Sciatic nerve (tissue), 2 donors: ENCODE measurements at regions not wholly inside any gene's neighbourhood (a gene's known extent, or its start where the extent isn't known, plus 50 kb on each side); places are given as distances from the start of the nearest gene placed in this dataset.

Experiments used
- ATAC-seq: fragments of 200-7000 bp; cut with Tn5 transposase; one replicate; pipeline ENCODE4 v1.9.1; 2020; ENCODE audit warnings: mild to moderate bottlenecking, moderate library complexity
- DNase-seq: peaks from one replicate; pipeline ENCODE4 v3.0.0-alpha.2; 2020; ENCODE audit warnings: low spot score
- intact Hi-C: fragments of 100-400 bp; cut with DNase I; formaldehyde crosslinking; loops from one replicate; pipeline ENCODE4 v1.14.2; 2022
- donor health status: DM: no; HTN: no; CAD: no.
- donor health status: DM: no; HTN: no; CAD: no.

- DNase-seq (no peak), ATAC-seq (no peak)
- intact Hi-C loops: no loop called here
Measured at GRCh38 chr20:17061715-17062114, 165.1 kb upstream of the PCSK2 start.

GRCh38 chr20:17062712-17063111, 164.1 kb upstream of the PCSK2 start:
- no peak for DNase-seq
- intact Hi-C loops: no loop called here
- no peak for ATAC-seq

GRCh38 chr20:17066902-17067301, 159.9 kb upstream of the PCSK2 start:
- intact Hi-C loops: no loop called here
- ATAC-seq: no peak
- DNase-seq: no peak

GRCh38 chr20:17068084-17068711, 158.6 kb upstream of the PCSK2 start:
- DNase-seq (no peak), ATAC-seq (no peak)
- intact Hi-C loops: no loop called here

GRCh38 chr20:17077030-17077429, 149.8 kb upstream of the PCSK2 start:
- no peak for DNase-seq
- no peak for ATAC-seq
- intact Hi-C loops: no loop called here

- no peak for DNase-seq
- ATAC-seq: no peak
- intact Hi-C loops: no loop called here
Measured at GRCh38 chr20:17083738-17084137, 143.1 kb upstream of the PCSK2 start.

- DNase-seq (no peak), ATAC-seq (no peak)
- intact Hi-C loops: no loop called here
Measured at GRCh38 chr20:17084909-17085308, 141.9 kb upstream of the PCSK2 start.

GRCh38 chr20:17093782-17094181, 133.1 kb upstream of the PCSK2 start:
- no peak for ATAC-seq
- intact Hi-C loops: no loop called here
- DNase-seq: no peak

- ATAC-seq (no peak), DNase-seq (no peak)
- intact Hi-C loops: no loop called here
Measured at GRCh38 chr20:17097603-17098002, 129.2 kb upstream of the PCSK2 start.

- no peak for ATAC-seq
- DNase-seq: no peak
- intact Hi-C loops: no loop called here
Measured at GRCh38 chr20:17100506-17100905, 126.3 kb upstream of the PCSK2 start.

GRCh38 chr20:17107127-17107526, 119.7 kb upstream of the PCSK2 start:
- ATAC-seq: no peak
- no peak for DNase-seq
- intact Hi-C loops: no loop called here

GRCh38 chr20:17108896-17109295, 117.9 kb upstream of the PCSK2 start:
- no peak for DNase-seq
- intact Hi-C loops: no loop called here
- ATAC-seq: no peak

- ATAC-seq: no peak
- intact Hi-C loops: no loop called here
- no peak for DNase-seq
Measured at GRCh38 chr20:17109307-17109706, 117.5 kb upstream of the PCSK2 start.

- intact Hi-C loops: no loop called here
- no peak for DNase-seq
Measured at GRCh38 chr20:17128206-17128605, 98.6 kb upstream of the PCSK2 start.

GRCh38 chr20:17129089-17129488, 97.8 kb upstream of the PCSK2 start:
- ATAC-seq: no peak
- intact Hi-C loops: no loop called here
- DNase-seq: no peak

More at GRCh38 chr20:17128206-17128605, 98.6 kb upstream of the PCSK2 start:
- no peak for ATAC-seq

- intact Hi-C loops: no loop called here
- no peak for ATAC-seq
- no peak for DNase-seq
Measured at GRCh38 chr20:17137692-17138091, 89.1 kb upstream of the PCSK2 start.

GRCh38 chr20:17138237-17138636, 88.6 kb upstream of the PCSK2 start:
- intact Hi-C loops: no loop called here
- no peak for ATAC-seq
- DNase-seq: no peak

GRCh38 chr20:17140894-17141293, 85.9 kb upstream of the PCSK2 start:
- intact Hi-C loops: no loop called here
- ATAC-seq: no peak
- DNase-seq: no peak

GRCh38 chr20:17141568-17141967, 85.3 kb upstream of the PCSK2 start:
- intact Hi-C loops: no loop called here
- no peak for DNase-seq
- no peak for ATAC-seq

GRCh38 chr20:17142666-17143065, 84.2 kb upstream of the PCSK2 start:
- ATAC-seq (no peak), DNase-seq (no peak)
- intact Hi-C loops: no loop called here

GRCh38 chr20:17150858-17151257, 76.0 kb upstream of the PCSK2 start:
- intact Hi-C loops: loop anchor here (10.0 kb wide), 1 partner anchor 1514 kb away; no protein-coding TSS in a partner anchor
- no peak for DNase-seq
- no peak for ATAC-seq
